ENCODE measurements at regions not wholly inside any gene's neighbourhood (a gene's known extent, or its start where the extent isn't known, plus 50 kb on each side); places are given as distances from the start of the nearest gene placed in this dataset.

DNA sequence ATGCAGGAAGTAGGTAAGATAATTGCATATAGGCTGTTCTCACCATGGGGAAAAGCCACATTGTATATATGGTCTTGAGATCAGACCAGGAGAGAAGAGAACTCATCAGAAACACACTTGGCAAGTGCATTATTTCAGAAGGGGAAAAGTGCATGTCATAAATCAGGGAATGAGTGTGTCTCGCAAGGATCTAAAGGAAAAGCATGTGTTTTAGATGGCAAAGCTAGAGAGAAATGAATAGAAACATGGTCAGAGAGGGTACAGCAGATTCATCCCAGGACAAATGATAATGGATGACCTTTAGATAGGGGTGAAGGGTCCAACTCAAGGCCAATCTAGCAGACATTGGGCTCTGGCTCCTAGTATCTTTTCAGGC, 230.2 kb upstream of the NAV3 start:
- Histone ChIP-seq H3K14ac (ENCODE audit: insufficient read depth, low read length) (no peak overlapping the region), H3K79me1 (ENCODE audit: insufficient read depth, low read depth, low read length, poor library complexity, severe bottlenecking) (no peaks in the 10 kb centered on the region), H3K56ac (ENCODE audit: insufficient read length, low read depth, low read length) (no peak overlapping the region), H2AFZ (ENCODE audit: low read length) (no peak overlapping the region), H2AK5ac (ENCODE audit: insufficient read length, low read length) (no peak overlapping the region), H2BK5ac (ENCODE audit: insufficient read length, low read length) (no peak overlapping the region), H3K18ac (ENCODE audit: insufficient read length, low read depth, low read length) (no peak overlapping the region), H3T11ph (ENCODE audit: low read length) (no peak overlapping the region), H3K79me2 (ENCODE audit: insufficient read depth, low read length) (no peaks in the 10 kb centered on the region), H2BK120ac (ENCODE audit: low read depth, low read length, poor library complexity, severe bottlenecking) (no peak overlapping the region), H3K9ac (ENCODE audit: extremely low read depth, insufficient read length, low read length) (no peak overlapping the region), H3K4me2 (ENCODE audit: insufficient read depth, insufficient read length, low read length) (no peak overlapping the region), H3K23ac (ENCODE audit: insufficient read length, low read depth, low read length) (no peak overlapping the region), H2BK20ac (ENCODE audit: low read depth, low read length, poor library complexity, severe bottlenecking) (no peak overlapping the region), H3K27ac (ENCODE audit: insufficient read length, low read depth, low read length) (no peak overlapping the region), H4K5ac (ENCODE audit: insufficient read length, low read depth, low read length) (no peak overlapping the region), H4K8ac (replicated peaks; ENCODE audit: insufficient read length, low read depth, low read length) (no peak overlapping the region), H3K4ac (ENCODE audit: low read depth, low read length) (no peak overlapping the region), H4K20me1 (ENCODE audit: control insufficient read depth, insufficient read depth, insufficient read length) (no peaks in the 10 kb centered on the region), H4K91ac (ENCODE audit: insufficient read length, low read depth, low read length) (no peak overlapping the region), H3K9me3 (ENCODE audit: control insufficient read depth, low read depth, low read length) (no peaks in the 10 kb centered on the region), H2BK15ac (ENCODE audit: low read depth, low read length) (no peak overlapping the region), H2BK12ac (ENCODE audit: insufficient read length, low read depth, low read length) (no peak overlapping the region), H3K27me3 (ENCODE audit: insufficient read depth, low read length) (no peaks in the 10 kb centered on the region), H3K4me1 (ENCODE audit: insufficient read depth, low read length) (no peaks in the 10 kb centered on the region), H3K23me2 (ENCODE audit: insufficient read length, low read depth, low read length, poor library complexity, severe bottlenecking) (no peaks in the 10 kb centered on the region)
- Mint-ChIP-seq H3K9me3 (no peaks in the 10 kb centered on the region), H3K4me3 (no peak overlapping the region), H3K36me3 (ENCODE audit: insufficient read depth in 1 of 3, low read depth in 3 of 3) (no peaks in the 10 kb centered on the region), H3K27ac (no peak overlapping the region), H3K4me1 (no peaks in the 10 kb centered on the region), H3K27me3 (ENCODE audit: low read depth) (no peaks in the 10 kb centered on the region)
- no peak for DNase-seq
- TF ChIP-seq, protein P1, sequence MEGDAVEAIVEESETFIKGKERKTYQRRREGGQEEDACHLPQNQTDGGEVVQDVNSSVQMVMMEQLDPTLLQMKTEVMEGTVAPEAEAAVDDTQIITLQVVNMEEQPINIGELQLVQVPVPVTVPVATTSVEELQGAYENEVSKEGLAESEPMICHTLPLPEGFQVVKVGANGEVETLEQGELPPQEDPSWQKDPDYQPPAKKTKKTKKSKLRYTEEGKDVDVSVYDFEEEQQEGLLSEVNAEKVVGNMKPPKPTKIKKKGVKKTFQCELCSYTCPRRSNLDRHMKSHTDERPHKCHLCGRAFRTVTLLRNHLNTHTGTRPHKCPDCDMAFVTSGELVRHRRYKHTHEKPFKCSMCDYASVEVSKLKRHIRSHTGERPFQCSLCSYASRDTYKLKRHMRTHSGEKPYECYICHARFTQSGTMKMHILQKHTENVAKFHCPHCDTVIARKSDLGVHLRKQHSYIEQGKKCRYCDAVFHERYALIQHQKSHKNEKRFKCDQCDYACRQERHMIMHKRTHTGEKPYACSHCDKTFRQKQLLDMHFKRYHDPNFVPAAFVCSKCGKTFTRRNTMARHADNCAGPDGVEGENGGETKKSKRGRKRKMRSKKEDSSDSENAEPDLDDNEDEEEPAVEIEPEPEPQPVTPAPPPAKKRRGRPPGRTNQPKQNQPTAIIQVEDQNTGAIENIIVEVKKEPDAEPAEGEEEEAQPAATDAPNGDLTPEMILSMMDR (conservative IDR thresholded peaks at IDR 0.05), result no peak
- WGBS (ENCODE audit: extremely low coverage, insufficient read length, low lambda C conversion rate), result no CpG with 5 or more reads among the region's 1 CpG
